Mesodermal cell (in vitro differentiated cells): ENCODE measurements at regions not wholly inside any gene's neighbourhood (a gene's known extent, or its start where the extent isn't known, plus 50 kb on each side); places are given as distances from the start of the nearest gene placed in this dataset.
"Not testable (repeated sequence)": the region's sequence is repeated elsewhere in the genome, so short reads cannot be mapped to it uniquely, and the experiment has no call there.

Source experiments
- H3K27ac ChIP-seq: 2 replicates; pipeline ENCODE4 v1.7.0; 2013; ENCODE audit warnings: mild to moderate bottlenecking, low read depth, low read length, moderate library complexity; ENCODE audit not compliant: severe bottlenecking
- H3K36me3 ChIP-seq: 2 replicates; pipeline ENCODE4 v1.7.1; 2013; ENCODE audit warnings: mild to moderate bottlenecking, low read length, moderate library complexity; ENCODE audit not compliant: control insufficient read depth, insufficient read depth
- H3K4me1 ChIP-seq: one replicate; pipeline ENCODE4 v1.7.1; 2013; ENCODE audit warnings: mild to moderate bottlenecking, low read length; ENCODE audit not compliant: insufficient read depth, control insufficient read depth, poor library complexity, severe bottlenecking
- H3K4me3 ChIP-seq: 2 replicates; pipeline ENCODE4 v1.7.0; 2013; ENCODE audit warnings: low read length, control low read depth, mild to moderate bottlenecking; ENCODE audit not compliant: insufficient read depth, poor library complexity, severe bottlenecking; ENCODE audit errors: extremely low read depth
- H3K9me3 ChIP-seq: 2 replicates; pipeline ENCODE4 v1.7.1; 2013; ENCODE audit warnings: mild to moderate bottlenecking, low read length, moderate library complexity; ENCODE audit not compliant: control insufficient read depth
- WGBS, 2 experiments: methylation state at CpG; one replicate each; pipeline ENCODE4 v1.1.5; 2013; ENCODE audit warnings: missing lambda C conversion rate in 2 of 2; ENCODE audit not compliant: insufficient coverage in 2 of 2; 5-methylcytosine and 5-hydroxymethylcytosine counted together

DNA sequence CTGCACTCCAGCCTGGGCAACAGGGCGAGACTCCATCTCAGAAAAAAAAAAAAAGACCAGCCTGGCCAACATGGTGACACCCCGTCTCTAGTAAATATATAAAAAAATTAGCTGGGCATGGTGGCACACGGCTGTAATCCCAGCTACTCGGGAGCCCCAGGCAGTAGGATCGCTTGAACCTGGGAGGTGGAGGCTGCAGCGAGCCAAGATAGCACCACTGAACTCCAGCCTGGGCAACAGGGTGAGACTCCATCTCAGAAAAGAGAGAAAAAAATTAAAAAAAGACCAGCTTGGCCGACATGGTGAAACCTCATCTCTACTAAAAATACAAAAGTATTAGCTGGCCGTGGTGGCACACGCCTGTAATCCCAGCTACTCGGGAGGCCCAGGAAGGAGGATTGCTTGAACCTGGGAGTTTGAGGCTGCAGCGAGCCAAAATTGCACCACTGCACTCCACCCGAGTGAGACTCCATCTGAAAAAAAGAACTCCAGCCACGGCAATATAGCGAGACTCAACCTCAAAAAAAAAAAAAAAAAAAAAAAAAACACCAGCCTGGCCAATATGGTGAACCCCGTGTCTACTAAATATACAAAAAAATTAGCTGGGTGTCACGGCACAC is 346.1 kb upstream of the PLGLB2 start:
- H3K4me1 ChIP-seq = no peaks in the 10 kb centered on the region
- no peak overlapping the region for H3K27ac ChIP-seq
- H3K36me3 ChIP-seq = no peaks in the 10 kb centered on the region
- no peak overlapping the region for H3K4me3 ChIP-seq
- H3K9me3 ChIP-seq = no peaks in the 10 kb centered on the region
- WGBS, 2 experiments = 75 to 79% methylated on average over 12 to 13 of the region's 16 CpGs

DNA sequence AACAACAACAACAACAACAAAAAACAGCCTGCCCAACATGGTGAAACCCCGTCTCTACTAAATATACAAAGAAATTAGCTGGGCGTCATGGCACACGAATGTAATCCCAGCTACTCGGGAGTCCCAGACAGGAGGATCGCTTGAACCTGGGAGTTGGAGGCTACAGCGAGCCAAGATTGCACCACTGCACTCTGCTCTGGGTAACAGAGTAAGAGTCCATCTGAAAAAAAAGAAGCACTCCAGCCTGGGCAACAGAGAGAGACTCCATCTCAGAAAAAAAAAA is 344.1 kb upstream of the PLGLB2 start:
- Histone ChIP-seq H3K36me3 (no peaks in the 10 kb centered on the region), H3K4me3 (no peak overlapping the region), H3K9me3 (no peaks in the 10 kb centered on the region), H3K4me1 (no peaks in the 10 kb centered on the region), H3K27ac (no peak overlapping the region)
- WGBS, 2 experiments = 87 to 89% methylated on average over 6 of the region's 6 CpGs

DNA sequence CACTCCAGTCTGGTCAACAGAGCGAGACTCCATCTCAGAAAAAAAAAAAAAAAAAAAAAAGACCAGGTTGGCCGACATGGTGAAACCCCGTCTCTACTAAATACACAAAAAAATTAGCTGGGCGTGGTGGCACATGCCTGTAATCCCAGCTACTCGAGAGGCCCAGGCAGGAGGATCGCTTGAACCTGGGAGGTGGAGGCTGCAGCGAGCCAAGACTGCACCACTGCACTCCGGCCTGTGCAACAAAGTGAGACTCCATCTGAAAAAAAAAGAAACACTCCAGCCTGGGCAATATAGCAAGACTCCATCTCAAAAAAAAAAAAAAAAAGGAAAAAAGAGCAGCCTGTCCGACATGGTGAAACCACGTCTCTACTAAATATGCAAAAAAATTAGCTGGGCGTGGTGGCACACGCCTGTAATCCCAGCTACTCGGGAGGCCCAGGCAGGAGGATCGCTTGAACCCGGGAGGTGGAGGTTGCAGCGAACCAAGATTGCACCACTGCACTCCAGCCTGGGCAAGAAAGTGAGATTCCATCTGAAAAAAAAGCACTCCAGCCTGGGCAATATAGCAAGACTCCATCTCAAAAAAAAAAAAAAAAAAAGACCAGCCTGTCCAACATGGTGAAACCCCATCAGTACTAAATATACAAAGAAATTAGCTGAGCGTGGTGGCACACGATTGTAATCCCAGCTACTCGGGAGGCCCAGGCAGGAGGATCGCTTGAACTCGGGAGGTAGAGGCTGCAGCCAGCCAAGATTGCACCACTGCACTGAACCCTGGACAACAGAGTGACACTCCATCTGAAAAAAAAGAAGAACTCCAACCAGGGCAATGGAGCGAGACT is 343.3 kb upstream of the PLGLB2 start:
- H3K9me3 ChIP-seq, H3K36me3 ChIP-seq, H3K4me1 ChIP-seq, H3K4me3 ChIP-seq, H3K27ac ChIP-seq: not testable (repeated sequence)
- 79 to 89% methylated on average over 10 to 13 of the region's 22 CpGs for WGBS, 2 experiments

GRCh38 chr2:87405531-87406216 is 342.2 kb upstream of the PLGLB2 start:
- H3K4me3 ChIP-seq, H3K36me3 ChIP-seq, H3K9me3 ChIP-seq, H3K4me1 ChIP-seq, H3K27ac ChIP-seq: not testable (repeated sequence)
- no CpG with 5 or more reads among the region's 6 CpGs for WGBS, 2 experiments

DNA sequence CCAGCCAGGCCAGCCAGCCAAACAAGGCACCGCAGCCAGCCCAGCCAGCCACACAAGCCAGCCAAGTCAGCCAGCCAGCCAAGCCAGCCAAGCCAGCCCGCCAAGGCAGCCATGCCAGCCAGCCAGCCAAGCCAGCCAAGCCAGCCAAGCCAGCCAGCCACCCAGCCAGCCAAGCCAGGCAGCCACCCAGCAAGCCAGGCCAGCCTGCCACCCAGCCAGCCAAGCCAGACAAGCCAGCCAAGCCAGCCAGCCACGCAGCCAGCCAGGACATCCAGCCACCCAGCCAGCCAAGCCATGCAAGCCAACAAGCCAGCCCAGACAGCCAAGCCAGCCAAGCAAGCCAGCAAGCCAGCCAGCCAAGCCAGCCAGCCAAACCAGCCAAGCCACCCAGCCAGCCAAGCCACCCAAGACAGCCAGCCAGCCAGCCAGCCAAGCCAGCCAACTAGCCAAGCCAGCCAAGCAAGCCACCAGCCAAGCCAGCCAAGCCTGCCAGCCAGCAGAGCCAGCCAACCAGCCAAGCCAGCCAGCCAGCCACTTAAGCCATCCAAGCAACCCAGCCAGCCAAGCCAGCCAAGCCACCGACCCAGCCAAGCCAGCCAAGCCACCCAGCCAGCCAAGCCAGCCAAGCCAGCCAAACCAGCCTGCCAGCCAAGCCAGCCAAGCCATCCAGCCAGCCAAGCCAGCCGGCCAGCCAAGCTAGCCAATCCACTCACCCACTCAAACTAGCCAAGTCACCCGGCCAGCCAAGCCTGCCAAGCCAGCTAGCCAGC is 341.3 kb upstream of the PLGLB2 start:
- not testable (repeated sequence) for H3K27ac ChIP-seq, H3K4me3 ChIP-seq, H3K9me3 ChIP-seq, H3K36me3 ChIP-seq, H3K4me1 ChIP-seq
- 88% methylated on average over 1 of the region's 6 CpGs; no CpG with 5 or more reads in 1 of the 2 experiments for WGBS, 2 experiments

DNA sequence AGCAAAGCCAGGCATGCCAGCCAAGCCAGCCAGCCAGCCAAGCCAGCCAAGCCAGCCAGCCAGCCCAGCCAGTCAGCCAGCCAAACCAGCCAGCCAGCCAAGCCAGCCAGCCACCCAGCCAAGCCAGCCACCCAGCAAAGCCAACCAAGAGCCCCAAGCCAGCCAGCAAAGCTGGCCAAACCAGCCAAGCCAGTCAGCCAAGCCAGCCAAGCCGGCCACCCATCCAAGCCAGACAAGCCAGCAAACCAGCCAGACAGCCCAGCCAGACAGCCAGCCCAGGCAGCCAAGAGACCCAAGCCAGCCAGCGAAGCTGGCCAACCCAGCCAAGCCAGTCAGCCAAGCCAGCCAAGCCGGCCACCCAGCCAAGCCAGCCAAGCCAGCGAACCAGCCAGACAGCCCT is 338.3 kb upstream of the PLGLB2 start:
- H3K36me3 ChIP-seq, H3K9me3 ChIP-seq, H3K4me3 ChIP-seq, H3K4me1 ChIP-seq, H3K27ac ChIP-seq: not testable (repeated sequence)
- no CpG with 5 or more reads among the region's 4 CpGs for WGBS, 2 experiments

GRCh38 chr2:87410371-87410770 is 337.5 kb upstream of the PLGLB2 start:
- H3K4me1 ChIP-seq = not testable (repeated sequence)

DNA sequence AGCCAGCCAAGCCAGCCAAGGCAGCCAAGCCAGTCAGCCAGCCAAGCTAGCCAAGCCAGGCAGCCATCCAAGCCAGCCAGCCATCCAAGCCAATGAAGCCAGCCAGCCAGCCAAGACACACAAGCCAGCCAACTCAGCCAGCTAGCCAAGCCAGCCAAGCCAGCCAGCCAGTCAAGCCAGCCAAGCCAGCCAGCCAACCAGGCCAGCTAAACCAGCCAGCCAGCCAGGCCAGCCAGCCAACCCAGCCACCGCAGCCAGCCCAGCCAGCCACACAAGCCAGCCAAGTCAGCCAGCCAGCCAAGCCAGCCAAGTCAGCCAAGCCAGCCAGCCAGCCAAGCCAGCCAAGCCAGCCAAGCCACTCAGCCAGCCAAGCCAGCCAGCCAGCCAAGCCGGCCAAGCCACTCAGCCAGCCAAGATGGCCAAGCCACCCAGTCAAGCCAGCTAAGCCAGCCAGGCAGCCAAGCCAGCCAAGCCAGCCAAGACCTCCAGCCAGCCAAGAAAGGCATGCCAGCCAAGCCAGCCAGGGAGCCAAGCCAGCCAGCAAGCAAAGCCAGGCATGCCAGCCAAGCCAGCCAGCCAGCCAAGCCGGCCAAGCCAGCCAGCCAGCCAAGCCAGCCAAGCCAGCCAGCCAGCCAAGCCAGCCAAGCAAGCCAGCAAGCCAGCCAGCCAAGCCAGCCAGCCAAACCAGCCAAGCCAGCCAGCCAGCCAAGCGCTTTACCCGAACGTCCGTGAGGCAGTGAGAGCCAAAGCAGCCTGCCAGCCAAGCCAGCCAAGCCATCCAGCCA is 335.7 kb upstream of the PLGLB2 start:
- H3K4me3 ChIP-seq, H3K36me3 ChIP-seq, H3K27ac ChIP-seq, H3K4me1 ChIP-seq, H3K9me3 ChIP-seq: not testable (repeated sequence)
- 80 to 100% methylated on average over 1 of the region's 7 CpGs for WGBS, 2 experiments

More at GRCh38 chr2:87410371-87410770, 337.5 kb upstream of the PLGLB2 start:
- WGBS, 2 experiments = no CpG with 5 or more reads among the region's 3 CpGs
- not testable (repeated sequence) for H3K36me3 ChIP-seq, H3K4me3 ChIP-seq, H3K27ac ChIP-seq, H3K9me3 ChIP-seq

GRCh38 chr2:87414331-87414730 is 333.6 kb upstream of the PLGLB2 start:
- WGBS, 2 experiments = 44% methylated on average over 1 of the region's 1 CpG; no CpG with 5 or more reads in 1 of the 2 experiments
- not testable (repeated sequence) for H3K4me1 ChIP-seq, H3K36me3 ChIP-seq, H3K27ac ChIP-seq, H3K9me3 ChIP-seq, H3K4me3 ChIP-seq
